ENCODE measurements at regions not wholly inside any gene's neighbourhood (a gene's known extent, or its start where the extent isn't known, plus 50 kb on each side); places are given as distances from the start of the nearest gene placed in this dataset.

DNA sequence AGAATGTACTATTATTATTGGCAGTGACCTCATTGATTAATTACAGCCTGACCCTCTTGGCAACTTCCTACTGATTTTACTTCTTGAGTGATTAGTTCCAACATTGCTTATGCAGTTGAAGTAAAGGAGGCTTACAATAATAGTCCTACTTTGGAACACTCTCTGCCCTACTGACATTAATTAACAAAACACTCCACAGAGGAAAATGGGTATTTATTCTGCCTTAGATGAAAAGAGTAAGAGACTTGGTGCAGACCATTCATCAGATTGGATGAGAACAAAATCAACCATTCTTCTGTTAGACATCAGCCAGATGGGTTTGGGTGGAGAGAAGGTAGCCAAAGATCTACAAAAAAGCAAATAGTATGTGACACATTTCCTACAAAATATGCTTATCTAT lies 363.8 kb downstream of the FAT3 start (continued):
- TF ChIP-seq, protein P1, sequence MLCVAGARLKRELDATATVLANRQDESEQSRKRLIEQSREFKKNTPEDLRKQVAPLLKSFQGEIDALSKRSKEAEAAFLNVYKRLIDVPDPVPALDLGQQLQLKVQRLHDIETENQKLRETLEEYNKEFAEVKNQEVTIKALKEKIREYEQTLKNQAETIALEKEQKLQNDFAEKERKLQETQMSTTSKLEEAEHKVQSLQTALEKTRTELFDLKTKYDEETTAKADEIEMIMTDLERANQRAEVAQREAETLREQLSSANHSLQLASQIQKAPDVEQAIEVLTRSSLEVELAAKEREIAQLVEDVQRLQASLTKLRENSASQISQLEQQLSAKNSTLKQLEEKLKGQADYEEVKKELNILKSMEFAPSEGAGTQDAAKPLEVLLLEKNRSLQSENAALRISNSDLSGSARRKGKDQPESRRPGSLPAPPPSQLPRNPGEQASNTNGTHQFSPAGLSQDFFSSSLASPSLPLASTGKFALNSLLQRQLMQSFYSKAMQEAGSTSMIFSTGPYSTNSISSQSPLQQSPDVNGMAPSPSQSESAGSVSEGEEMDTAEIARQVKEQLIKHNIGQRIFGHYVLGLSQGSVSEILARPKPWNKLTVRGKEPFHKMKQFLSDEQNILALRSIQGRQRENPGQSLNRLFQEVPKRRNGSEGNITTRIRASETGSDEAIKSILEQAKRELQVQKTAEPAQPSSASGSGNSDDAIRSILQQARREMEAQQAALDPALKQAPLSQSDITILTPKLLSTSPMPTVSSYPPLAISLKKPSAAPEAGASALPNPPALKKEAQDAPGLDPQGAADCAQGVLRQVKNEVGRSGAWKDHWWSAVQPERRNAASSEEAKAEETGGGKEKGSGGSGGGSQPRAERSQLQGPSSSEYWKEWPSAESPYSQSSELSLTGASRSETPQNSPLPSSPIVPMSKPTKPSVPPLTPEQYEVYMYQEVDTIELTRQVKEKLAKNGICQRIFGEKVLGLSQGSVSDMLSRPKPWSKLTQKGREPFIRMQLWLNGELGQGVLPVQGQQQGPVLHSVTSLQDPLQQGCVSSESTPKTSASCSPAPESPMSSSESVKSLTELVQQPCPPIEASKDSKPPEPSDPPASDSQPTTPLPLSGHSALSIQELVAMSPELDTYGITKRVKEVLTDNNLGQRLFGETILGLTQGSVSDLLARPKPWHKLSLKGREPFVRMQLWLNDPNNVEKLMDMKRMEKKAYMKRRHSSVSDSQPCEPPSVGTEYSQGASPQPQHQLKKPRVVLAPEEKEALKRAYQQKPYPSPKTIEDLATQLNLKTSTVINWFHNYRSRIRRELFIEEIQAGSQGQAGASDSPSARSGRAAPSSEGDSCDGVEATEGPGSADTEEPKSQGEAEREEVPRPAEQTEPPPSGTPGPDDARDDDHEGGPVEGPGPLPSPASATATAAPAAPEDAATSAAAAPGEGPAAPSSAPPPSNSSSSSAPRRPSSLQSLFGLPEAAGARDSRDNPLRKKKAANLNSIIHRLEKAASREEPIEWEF (CRISPR knock-in tag; IDR thresholded peaks at IDR 0.05): no peak
- TF ChIP-seq CHD4 (IDR thresholded peaks at IDR 0.05; ENCODE audit: insufficient read depth, insufficient replicate concordance, low read depth, low read length, poor library complexity, severe bottlenecking): no peak
- TF ChIP-seq, protein P2, sequence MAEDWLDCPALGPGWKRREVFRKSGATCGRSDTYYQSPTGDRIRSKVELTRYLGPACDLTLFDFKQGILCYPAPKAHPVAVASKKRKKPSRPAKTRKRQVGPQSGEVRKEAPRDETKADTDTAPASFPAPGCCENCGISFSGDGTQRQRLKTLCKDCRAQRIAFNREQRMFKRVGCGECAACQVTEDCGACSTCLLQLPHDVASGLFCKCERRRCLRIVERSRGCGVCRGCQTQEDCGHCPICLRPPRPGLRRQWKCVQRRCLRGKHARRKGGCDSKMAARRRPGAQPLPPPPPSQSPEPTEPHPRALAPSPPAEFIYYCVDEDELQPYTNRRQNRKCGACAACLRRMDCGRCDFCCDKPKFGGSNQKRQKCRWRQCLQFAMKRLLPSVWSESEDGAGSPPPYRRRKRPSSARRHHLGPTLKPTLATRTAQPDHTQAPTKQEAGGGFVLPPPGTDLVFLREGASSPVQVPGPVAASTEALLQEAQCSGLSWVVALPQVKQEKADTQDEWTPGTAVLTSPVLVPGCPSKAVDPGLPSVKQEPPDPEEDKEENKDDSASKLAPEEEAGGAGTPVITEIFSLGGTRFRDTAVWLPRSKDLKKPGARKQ (CRISPR knock-in tag; IDR thresholded peaks at IDR 0.05): no peak

DNA sequence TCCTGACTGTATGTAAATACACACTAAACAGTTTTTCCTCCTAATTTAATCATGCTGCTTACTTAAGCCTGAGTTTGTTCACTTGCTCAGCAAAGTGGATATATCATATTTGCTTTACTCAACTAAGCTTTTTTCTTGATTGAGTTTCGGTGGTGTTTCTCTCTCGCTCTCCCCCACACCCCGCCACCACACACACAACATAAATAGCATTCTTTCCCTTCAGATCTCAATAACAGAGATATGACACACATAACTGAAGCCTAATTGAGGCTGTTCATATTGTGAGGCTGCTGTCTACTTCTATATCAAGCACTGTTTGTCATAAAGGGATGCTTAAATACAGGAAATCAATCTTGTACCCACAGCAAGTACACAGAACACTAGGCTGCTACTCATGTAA lies 364.9 kb downstream of the FAT3 start:
- CTCF ChIA-PET (ENCODE audit: low intra/inter-chr PET ratio): no interaction called here

More for the DNA sequence above, 364.9 kb downstream of the FAT3 start:
- Histone ChIP-seq H3K27ac (ENCODE audit: extremely low read depth, low read depth, low read length) (no peak overlapping the region), H3K36me3 (ENCODE audit: control insufficient read depth, insufficient read depth, low read length) (no peaks in the 10 kb centered on the region), H2AFZ (ENCODE audit: low read depth, low read length) (no peak overlapping the region), H3K4me2 (ENCODE audit: insufficient read depth, low read length) (no peak overlapping the region), H3K4me3 (no peak overlapping the region), H3K9ac (ENCODE audit: insufficient read depth in 1 of 2, low read depth in 2 of 2, low read length in 2 of 2) (no peak overlapping the region), H3K4me1 (replicated peaks in 1 of 2; ENCODE audit: control insufficient read depth in 2 of 2, insufficient read depth in 2 of 2, low read length in 2 of 2) (no peaks in the 10 kb centered on the region), H3K9me1 (ENCODE audit: control insufficient read depth, insufficient read depth, low read length) (no peaks in the 10 kb centered on the region), H3K27me3 (ENCODE audit: control insufficient read depth in 2 of 2, insufficient read depth in 2 of 2, low read length in 2 of 2) (no peaks in the 10 kb centered on the region), H4K20me1 (replicated peaks; ENCODE audit: control insufficient read depth, insufficient read depth, low read length) (no peaks in the 10 kb centered on the region), H3K79me2 (ENCODE audit: control insufficient read depth, insufficient read depth, low read length) (no peaks in the 10 kb centered on the region), H3K9me3 (replicated peaks; ENCODE audit: control insufficient read depth, insufficient read depth, low read depth, low read length) (no peaks in the 10 kb centered on the region)
- DNase-seq (ENCODE audit: extremely low read depth in 1 of 4, low spot score in 3 of 4) (no peak), ATAC-seq (no peak), FAIRE-seq (no peak)
- WGBS (ENCODE audit: insufficient coverage, low coverage, missing lambda C conversion rate): 3% methylated on average over 3 of the region's 3 CpGs
- intact Hi-C loops (cut with micrococcal nuclease): no loop called here
- POLR2A ChIA-PET: no interaction called here
- no peak for TF ChIP-seq TAF15 (IDR thresholded peaks at IDR 0.05; ENCODE audit: low read depth, low read length)
- TF ChIP-seq, protein P3, sequence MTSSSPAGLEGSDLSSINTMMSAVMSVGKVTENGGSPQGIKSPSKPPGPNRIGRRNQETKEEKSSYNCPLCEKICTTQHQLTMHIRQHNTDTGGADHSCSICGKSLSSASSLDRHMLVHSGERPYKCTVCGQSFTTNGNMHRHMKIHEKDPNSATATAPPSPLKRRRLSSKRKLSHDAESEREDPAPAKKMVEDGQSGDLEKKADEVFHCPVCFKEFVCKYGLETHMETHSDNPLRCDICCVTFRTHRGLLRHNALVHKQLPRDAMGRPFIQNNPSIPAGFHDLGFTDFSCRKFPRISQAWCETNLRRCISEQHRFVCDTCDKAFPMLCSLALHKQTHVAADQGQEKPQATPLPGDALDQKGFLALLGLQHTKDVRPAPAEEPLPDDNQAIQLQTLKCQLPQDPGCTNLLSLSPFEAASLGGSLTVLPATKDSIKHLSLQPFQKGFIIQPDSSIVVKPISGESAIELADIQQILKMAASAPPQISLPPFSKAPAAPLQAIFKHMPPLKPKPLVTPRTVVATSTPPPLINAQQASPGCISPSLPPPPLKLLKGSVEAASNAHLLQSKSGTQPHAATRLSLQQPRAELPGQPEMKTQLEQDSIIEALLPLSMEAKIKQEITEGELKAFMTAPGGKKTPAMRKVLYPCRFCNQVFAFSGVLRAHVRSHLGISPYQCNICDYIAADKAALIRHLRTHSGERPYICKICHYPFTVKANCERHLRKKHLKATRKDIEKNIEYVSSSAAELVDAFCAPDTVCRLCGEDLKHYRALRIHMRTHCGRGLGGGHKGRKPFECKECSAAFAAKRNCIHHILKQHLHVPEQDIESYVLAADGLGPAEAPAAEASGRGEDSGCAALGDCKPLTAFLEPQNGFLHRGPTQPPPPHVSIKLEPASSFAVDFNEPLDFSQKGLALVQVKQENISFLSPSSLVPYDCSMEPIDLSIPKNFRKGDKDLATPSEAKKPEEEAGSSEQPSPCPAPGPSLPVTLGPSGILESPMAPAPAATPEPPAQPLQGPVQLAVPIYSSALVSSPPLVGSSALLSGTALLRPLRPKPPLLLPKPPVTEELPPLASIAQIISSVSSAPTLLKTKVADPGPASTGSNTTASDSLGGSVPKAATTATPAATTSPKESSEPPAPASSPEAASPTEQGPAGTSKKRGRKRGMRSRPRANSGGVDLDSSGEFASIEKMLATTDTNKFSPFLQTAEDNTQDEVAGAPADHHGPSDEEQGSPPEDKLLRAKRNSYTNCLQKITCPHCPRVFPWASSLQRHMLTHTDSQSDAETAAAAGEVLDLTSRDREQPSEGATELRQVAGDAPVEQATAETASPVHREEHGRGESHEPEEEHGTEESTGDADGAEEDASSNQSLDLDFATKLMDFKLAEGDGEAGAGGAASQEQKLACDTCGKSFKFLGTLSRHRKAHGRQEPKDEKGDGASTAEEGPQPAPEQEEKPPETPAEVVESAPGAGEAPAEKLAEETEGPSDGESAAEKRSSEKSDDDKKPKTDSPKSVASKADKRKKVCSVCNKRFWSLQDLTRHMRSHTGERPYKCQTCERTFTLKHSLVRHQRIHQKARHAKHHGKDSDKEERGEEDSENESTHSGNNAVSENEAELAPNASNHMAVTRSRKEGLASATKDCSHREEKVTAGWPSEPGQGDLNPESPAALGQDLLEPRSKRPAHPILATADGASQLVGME (CRISPR knock-in tag; IDR thresholded peaks at IDR 0.05): no peak
- in situ Hi-C loops (cut with MboI): no loop called here
- no TSS peak for BruUV-seq (replicated peaks)

Measured in K562 (cell line).